ENCODE measurements at regions not wholly inside any gene's neighbourhood (a gene's known extent, or its start where the extent isn't known, plus 50 kb on each side); places are given as distances from the start of the nearest gene placed in this dataset.

DNA sequence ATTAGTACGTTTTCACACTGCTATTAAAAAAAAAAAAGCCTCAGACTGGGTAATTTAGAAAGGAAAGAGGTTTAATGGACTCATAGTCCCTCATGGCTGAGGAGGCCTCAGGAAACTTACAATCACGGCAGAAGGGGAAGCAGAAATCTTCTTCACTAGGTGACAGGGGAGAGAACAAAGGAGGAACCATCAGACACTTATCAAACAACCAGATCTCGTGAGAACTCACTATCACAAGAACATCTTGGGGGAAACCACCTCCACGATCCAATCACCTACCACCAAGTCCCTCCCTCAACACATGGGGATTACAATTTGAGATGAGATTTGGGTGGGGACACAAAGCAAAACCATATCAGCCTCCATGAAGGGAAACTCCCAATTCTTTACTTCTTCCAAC lies 85.2 kb upstream of the MAFB start:
- TF ChIP-seq, protein P1, sequence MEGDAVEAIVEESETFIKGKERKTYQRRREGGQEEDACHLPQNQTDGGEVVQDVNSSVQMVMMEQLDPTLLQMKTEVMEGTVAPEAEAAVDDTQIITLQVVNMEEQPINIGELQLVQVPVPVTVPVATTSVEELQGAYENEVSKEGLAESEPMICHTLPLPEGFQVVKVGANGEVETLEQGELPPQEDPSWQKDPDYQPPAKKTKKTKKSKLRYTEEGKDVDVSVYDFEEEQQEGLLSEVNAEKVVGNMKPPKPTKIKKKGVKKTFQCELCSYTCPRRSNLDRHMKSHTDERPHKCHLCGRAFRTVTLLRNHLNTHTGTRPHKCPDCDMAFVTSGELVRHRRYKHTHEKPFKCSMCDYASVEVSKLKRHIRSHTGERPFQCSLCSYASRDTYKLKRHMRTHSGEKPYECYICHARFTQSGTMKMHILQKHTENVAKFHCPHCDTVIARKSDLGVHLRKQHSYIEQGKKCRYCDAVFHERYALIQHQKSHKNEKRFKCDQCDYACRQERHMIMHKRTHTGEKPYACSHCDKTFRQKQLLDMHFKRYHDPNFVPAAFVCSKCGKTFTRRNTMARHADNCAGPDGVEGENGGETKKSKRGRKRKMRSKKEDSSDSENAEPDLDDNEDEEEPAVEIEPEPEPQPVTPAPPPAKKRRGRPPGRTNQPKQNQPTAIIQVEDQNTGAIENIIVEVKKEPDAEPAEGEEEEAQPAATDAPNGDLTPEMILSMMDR (IDR thresholded peaks at IDR 0.05; ENCODE audit: low read depth, low read length, missing control alignments) = no peak
- no peak for DNase-seq (ENCODE audit: low read depth)
- no peak overlapping the region for H3K4me3 ChIP-seq (ENCODE audit: low read depth, low read length)

DNA sequence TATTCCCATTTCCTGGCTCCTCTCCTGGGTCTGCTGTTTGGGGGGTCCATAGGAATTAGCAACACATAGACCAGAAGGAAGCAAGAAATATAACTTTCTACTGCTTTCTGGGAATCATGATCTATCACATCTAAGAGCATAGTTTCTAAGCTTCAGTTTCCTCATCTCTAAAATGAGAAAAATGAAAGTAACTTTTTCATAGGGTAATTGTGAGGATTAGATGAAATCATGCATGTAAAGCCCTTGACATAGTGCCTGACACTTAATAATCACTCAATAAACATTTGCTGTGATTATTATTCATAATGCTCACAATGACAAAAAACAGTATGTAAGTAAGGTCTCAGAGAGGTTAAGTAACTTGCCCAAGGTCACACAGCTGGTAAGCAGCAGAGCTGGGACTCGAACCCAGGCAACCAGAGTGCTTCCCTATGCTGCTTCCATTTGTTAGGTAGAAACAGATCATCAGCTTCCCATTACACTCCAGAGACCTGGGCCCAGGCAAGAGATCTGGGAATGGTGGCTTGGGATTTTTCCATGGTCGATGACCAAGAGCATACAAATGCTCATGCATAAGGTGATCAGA lies 86.6 kb upstream of the MAFB start:
- no peak overlapping the region for H3K4me3 ChIP-seq (ENCODE audit: low read depth, low read length)
- TF ChIP-seq, protein P1 (IDR thresholded peaks at IDR 0.05; ENCODE audit: low read depth, low read length, missing control alignments) = no peak
- no peak for DNase-seq (ENCODE audit: low read depth)

DNA sequence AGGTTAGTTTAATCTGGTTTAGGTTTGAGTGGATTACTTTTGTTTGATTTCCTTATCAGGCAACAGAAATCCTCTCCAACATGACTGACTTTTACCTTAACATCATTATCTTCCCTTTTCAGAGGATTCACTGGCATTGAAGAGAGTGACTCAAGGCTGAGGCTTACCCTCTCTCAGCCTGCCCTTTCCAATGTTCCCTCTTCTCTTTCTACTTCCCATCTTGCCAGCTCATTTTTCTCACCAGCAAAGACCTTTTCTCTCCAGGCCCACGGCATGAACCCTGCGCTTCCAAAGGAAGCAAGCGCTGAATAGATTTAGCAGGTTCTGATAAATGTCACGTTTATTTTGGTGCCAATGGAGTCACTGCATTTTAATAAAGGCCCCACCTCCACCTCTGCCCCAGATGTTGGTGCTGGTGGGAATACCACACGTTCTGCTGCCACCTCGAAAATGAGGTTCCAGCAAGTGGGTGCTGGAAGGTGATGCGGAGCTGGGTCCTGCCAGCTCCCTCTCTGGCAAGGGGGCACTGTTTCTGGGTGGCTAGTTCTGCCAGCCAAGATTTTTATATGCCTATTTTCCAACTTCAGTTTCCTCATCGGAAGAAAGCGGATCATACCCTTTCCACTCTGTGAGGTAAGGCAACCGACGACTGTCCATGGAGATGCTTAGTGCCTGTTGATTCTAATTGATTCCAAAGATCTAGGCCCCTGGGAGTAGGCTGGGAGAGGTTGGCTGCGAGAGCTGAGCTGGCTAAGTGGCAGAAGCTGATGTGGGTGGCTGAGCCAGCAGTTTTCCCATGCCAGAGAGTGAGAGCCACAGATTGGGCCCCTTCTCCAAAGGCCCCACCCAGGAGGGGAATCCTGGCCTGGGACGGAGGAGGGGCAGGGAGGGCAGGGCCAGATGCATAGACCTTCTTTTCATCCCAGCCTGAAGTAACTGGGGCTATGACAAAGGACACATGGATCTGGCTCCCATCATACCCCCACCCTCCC lies 87.7 kb upstream of the MAFB start:
- no peak overlapping the region for H3K4me3 ChIP-seq (ENCODE audit: low read depth, low read length)
- no peak for DNase-seq (ENCODE audit: low read depth)
- TF ChIP-seq, protein P1 (IDR thresholded peaks at IDR 0.05; ENCODE audit: low read depth, low read length, missing control alignments) = no peak

- no peak for DNase-seq (ENCODE audit: low read depth)
- TF ChIP-seq, protein P1 (IDR thresholded peaks at IDR 0.05; ENCODE audit: low read depth, low read length, missing control alignments) = no peak
- no peak overlapping the region for H3K4me3 ChIP-seq (ENCODE audit: low read depth, low read length)
Observed at GRCh38 chr20:40777653-40778052, 88.6 kb upstream of the MAFB start.

DNA sequence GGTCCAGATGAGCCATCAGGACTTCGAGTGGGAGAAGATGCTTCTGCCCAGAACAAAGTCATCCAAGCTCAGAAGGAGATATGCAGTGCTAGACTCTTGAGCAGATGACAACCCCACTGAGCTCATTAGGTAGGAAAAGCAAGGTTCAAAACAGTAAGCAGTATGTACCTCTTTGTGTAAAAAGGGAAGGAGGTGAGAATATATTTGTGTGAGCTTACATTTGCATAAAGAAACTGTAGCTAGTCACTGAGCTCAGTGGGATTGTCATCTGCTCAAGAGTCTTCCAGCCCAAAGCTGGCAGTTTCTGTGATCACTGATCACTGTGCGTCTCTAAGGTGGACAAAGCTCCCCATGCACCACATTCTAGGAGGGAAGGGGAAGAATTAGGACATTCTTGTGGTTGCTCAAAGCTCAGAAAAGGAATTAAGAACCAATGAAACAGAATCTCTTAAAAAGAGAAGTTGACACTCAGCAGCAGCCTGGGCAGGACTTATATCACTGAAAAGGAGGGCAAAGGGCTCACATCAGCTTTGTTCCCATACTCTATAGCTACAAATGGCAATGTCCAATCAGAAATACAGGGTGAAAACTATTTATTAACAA lies 90.0 kb upstream of the MAFB start:
- peak; percentile 12 for DNase-seq (ENCODE audit: low read depth)
- TF ChIP-seq, protein P1 (IDR thresholded peaks at IDR 0.05; ENCODE audit: low read depth, low read length, missing control alignments) = no peak
- no peak overlapping the region for H3K4me3 ChIP-seq (ENCODE audit: low read depth, low read length)

- no peak for DNase-seq (ENCODE audit: low read depth)
- H3K4me3 ChIP-seq (ENCODE audit: low read depth, low read length) = no peak overlapping the region
- TF ChIP-seq, protein P1 (IDR thresholded peaks at IDR 0.05; ENCODE audit: low read depth, low read length, missing control alignments) = no peak
Observed at GRCh38 chr20:40781327-40782042, 92.4 kb upstream of the MAFB start.
